ENCODE measurements at regions not wholly inside any gene's neighbourhood (a gene's known extent, or its start where the extent isn't known, plus 50 kb on each side); places are given as distances from the start of the nearest gene placed in this dataset.

GRCh38 chr11:23425381-23425780 is 565.1 kb upstream of the CCDC179 start:
- no peak overlapping the region for H3K27ac ChIP-seq
- TF ChIP-seq, protein P1, sequence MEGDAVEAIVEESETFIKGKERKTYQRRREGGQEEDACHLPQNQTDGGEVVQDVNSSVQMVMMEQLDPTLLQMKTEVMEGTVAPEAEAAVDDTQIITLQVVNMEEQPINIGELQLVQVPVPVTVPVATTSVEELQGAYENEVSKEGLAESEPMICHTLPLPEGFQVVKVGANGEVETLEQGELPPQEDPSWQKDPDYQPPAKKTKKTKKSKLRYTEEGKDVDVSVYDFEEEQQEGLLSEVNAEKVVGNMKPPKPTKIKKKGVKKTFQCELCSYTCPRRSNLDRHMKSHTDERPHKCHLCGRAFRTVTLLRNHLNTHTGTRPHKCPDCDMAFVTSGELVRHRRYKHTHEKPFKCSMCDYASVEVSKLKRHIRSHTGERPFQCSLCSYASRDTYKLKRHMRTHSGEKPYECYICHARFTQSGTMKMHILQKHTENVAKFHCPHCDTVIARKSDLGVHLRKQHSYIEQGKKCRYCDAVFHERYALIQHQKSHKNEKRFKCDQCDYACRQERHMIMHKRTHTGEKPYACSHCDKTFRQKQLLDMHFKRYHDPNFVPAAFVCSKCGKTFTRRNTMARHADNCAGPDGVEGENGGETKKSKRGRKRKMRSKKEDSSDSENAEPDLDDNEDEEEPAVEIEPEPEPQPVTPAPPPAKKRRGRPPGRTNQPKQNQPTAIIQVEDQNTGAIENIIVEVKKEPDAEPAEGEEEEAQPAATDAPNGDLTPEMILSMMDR (IDR thresholded peaks at IDR 0.05) = no peak
- no peak for TF ChIP-seq ZFX (IDR thresholded peaks at IDR 0.05; ENCODE audit: borderline replicate concordance)

DNA sequence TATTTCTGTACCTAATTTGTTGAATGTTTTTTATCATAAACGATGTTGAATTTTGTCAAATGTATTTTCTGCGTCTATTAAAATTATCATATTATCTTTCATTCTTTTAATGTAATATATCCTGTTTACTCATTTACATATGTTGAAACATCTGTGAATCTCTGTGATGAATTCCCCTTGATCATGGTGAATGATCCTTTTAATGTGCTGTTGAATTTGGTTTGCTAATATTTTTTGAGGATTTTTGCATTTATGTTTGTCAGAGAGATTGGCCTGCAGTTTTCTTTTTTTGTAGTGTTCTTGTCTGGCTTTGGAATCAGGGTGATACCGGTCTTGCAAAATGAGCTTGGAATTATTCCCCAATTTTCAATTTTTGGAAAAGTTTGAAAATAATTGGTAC is 569.3 kb upstream of the CCDC179 start:
- TF ChIP-seq ZFX (IDR thresholded peaks at IDR 0.05; ENCODE audit: borderline replicate concordance) = no peak
- TF ChIP-seq, protein P1 (IDR thresholded peaks at IDR 0.05) = no peak
- H3K27ac ChIP-seq = no peak overlapping the region

DNA sequence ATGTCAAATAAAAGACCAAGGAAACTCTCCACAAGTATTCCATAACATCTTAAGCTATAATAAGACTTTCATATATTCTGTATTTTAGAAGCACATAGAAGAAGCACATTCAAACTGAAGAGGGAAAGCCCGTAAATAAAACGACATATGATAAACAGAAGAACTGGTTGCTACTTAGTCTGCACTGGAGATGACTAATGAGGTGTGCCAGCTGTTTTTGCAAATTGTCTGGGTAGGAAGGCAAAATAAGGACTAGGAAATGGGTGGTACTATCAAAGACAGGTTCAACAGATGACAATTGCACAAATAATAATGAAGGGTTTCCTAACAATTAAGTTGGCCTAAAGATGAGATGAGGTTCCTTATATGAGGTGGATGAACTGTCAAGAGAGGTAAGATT is 593.2 kb upstream of the CCDC179 start:
- no peak overlapping the region for H3K27ac ChIP-seq
- TF ChIP-seq, protein P1 (IDR thresholded peaks at IDR 0.05) = no peak
- no peak for TF ChIP-seq ZFX (IDR thresholded peaks at IDR 0.05; ENCODE audit: borderline replicate concordance)

- no peak for TF ChIP-seq ZFX (IDR thresholded peaks at IDR 0.05; ENCODE audit: borderline replicate concordance)
- TF ChIP-seq, protein P1 (IDR thresholded peaks at IDR 0.05) = no peak
- H3K27ac ChIP-seq = no peak overlapping the region
Measured at GRCh38 chr11:23455321-23455891, 595.1 kb upstream of the CCDC179 start.

GRCh38 chr11:23457641-23458040 is 597.4 kb upstream of the CCDC179 start:
- no peak overlapping the region for H3K27ac ChIP-seq
- TF ChIP-seq, protein P1 (IDR thresholded peaks at IDR 0.05) = no peak
- no peak for TF ChIP-seq ZFX (IDR thresholded peaks at IDR 0.05; ENCODE audit: borderline replicate concordance)

DNA sequence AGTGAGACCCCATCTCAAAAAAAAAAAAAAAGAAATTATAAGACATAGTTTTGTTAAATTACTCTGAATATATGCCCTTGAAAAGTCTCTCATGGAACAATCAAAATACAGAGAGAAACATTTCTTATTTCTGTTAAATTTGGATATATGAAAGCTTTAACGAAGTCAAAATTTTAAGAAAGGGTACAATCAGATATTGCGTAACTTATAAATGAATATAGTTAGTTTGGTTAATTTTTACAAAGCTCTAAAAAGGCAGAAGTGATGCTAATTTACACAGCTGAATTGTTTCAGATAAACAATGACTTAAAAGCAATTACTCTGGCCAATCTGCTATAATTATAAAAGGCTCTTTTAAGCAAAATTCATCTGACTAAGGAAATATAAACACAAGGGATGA is 611.6 kb upstream of the CCDC179 start:
- H3K27ac ChIP-seq = no peak overlapping the region
- TF ChIP-seq ZFX (IDR thresholded peaks at IDR 0.05; ENCODE audit: borderline replicate concordance) = no peak
- TF ChIP-seq, protein P1 (IDR thresholded peaks at IDR 0.05) = no peak

DNA sequence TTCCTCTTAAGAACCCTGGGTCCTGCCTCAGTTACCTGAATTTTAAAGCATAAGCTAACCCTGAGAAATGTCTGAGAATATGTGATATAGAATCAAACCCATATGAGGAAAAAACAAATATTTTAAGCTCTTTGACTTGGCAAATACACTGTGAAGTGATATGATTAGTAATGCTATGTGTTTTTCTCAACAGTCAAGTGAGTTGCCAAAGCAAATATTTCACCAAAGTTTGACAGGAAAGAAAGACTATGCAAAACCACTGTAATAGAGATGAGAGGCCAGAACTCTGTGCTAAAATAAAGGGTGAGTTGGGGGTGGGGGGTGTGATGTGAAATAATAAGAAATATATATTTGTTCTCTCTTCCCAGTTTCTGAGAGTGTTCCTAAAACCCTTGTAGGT is 613.5 kb upstream of the CCDC179 start:
- TF ChIP-seq ZFX (IDR thresholded peaks at IDR 0.05; ENCODE audit: borderline replicate concordance) = no peak
- TF ChIP-seq, protein P1 (IDR thresholded peaks at IDR 0.05) = no peak
- H3K27ac ChIP-seq = no peak overlapping the region
